Endothelial cell of umbilical vein (primary cell): ENCODE measurements at regions not wholly inside any gene's neighbourhood (a gene's known extent, or its start where the extent isn't known, plus 50 kb on each side); places are given as distances from the start of the nearest gene placed in this dataset.

ENCODE experiments used
- BruUV-seq: library from RNA; stranded (reverse); fragments of 400-500 nt; replicated peaks from 2 replicates; lab custom pipeline; 2021; lab: Mats Ljungman, UMichigan
- CTCF ChIA-PET: fragments of 300-600, 350-600 bp; sonication (Branson Sonifier 250); formaldehyde crosslinking; loops from one replicate; lab custom pipeline; 2021; ENCODE audit warnings: antibody characterized with exemption, inconsistent platforms; lab: Charles Lee
- POLR2A ChIA-PET: fragments of 300-600, 350-600 bp; sonication (Branson Sonifier 250); formaldehyde crosslinking; loops from one replicate; lab custom pipeline; 2021; ENCODE audit warnings: antibody characterized with exemption, inconsistent platforms; lab: Charles Lee
- DNase-seq: peaks from one replicate; pipeline ENCODE4 v3.0.0-alpha.2; 2011; ENCODE audit warnings: low read depth, low spot score
- FAIRE-seq: peaks from 2 replicates; lab custom pipeline; 2011; peaks lifted over from hg19 to GRCh38; lab: Jason Lieb, UNC
- H2AFZ ChIP-seq: 2 replicates; pipeline ENCODE4 v1.6.0; 2012; ENCODE audit warnings: low read depth, low read length, control low read depth, inconsistent platforms
- H3K27ac ChIP-seq: 2 replicates; pipeline ENCODE4 v1.5.1; 2011; ENCODE audit warnings: low read depth, mild to moderate bottlenecking, control low read depth, low read length, moderate library complexity; ENCODE audit not compliant: insufficient read depth
- H3K27me3 ChIP-seq, 2 experiments: 2 replicates each; pipeline versions ENCODE4 v1.6.0 to v1.6.1; 2011; ENCODE audit warnings: low read length in 2 of 2, mixed read lengths in 1 of 2; ENCODE audit not compliant: control insufficient read depth in 2 of 2, insufficient read depth in 2 of 2
- H3K36me3 ChIP-seq, 2 experiments: 2 replicates in 1 of 2; 3 replicates in 1 of 2; pipeline ENCODE4 v1.5.1; 2011; ENCODE audit warnings: low read length in 2 of 2, mild to moderate bottlenecking in 1 of 2, moderate library complexity in 1 of 2; ENCODE audit not compliant: control insufficient read depth in 2 of 2, insufficient read depth in 2 of 2; ENCODE audit errors: extremely low read depth in 1 of 2
- H3K4me1 ChIP-seq: 3 replicates; pipeline ENCODE4 v1.5.1; 2011; ENCODE audit warnings: mild to moderate bottlenecking, low read length; ENCODE audit not compliant: control insufficient read depth, insufficient read depth; ENCODE audit errors: extremely low read depth
- H3K4me2 ChIP-seq: 2 replicates; pipeline ENCODE4 v1.6.1; 2011; ENCODE audit warnings: low read length, control low read depth, mixed read lengths; ENCODE audit not compliant: insufficient read depth
- H3K4me3 ChIP-seq, 3 experiments: fragments of 200-600 bp in 1 of 3; sonication (generic), shearing (Covaris generic) in 1 of 3; replicated peaks in 1 of 3; 2 replicates each; pipeline ENCODE4 v1.5.1; 2011 to 2016; ENCODE audit warnings: control low read depth in 3 of 3, low read length in 3 of 3, mild to moderate bottlenecking in 2 of 3, inconsistent platforms in 1 of 3, low read depth in 1 of 3, moderate library complexity in 1 of 3; ENCODE audit not compliant: insufficient read depth in 1 of 3
- H3K79me2 ChIP-seq: 2 replicates; pipeline ENCODE4 v1.6.0; 2012; ENCODE audit warnings: low read length, inconsistent platforms; ENCODE audit not compliant: control insufficient read depth, insufficient read depth
- H3K9ac ChIP-seq: replicated peaks from 2 replicates; pipeline ENCODE3; 2011; ENCODE audit warnings: low read length, control low read depth; ENCODE audit not compliant: insufficient read depth; ENCODE audit errors: extremely low read depth
- H3K9me1 ChIP-seq: replicated peaks from 3 replicates; pipeline ENCODE4 v1.6.0; 2011; ENCODE audit warnings: mild to moderate bottlenecking, low read length; ENCODE audit not compliant: control insufficient read depth, insufficient read depth; ENCODE audit errors: extremely low read depth
- H3K9me3 ChIP-seq: replicated peaks from 2 replicates; pipeline ENCODE4 v1.5.1; 2012; ENCODE audit warnings: low read length, inconsistent platforms; ENCODE audit not compliant: control insufficient read depth, insufficient read depth
- H4K20me1 ChIP-seq: replicated peaks from 2 replicates; pipeline ENCODE3; 2011; ENCODE audit warnings: mild to moderate bottlenecking, low read length; ENCODE audit not compliant: control insufficient read depth, insufficient read depth; ENCODE audit errors: extremely low read depth
- CTCF ChIP-seq, 2 donors: IDR thresholded peaks; 1 replicate in 1 of 2; 2 replicates in 1 of 2; pipeline ENCODE4 v1.5.1; 2011; ENCODE audit warnings: low read length in 2 of 2, mild to moderate bottlenecking in 2 of 2, moderate library complexity in 2 of 2, control low read depth in 1 of 2, inconsistent platforms in 1 of 2, low read depth in 1 of 2; ENCODE audit not compliant: insufficient read depth in 1 of 2; ENCODE audit errors: extremely low read depth in 1 of 2
- EZH2 ChIP-seq: IDR thresholded peaks from 2 replicates; pipeline ENCODE4 v1.6.1; 2012; ENCODE audit warnings: borderline replicate concordance, low read depth, mild to moderate bottlenecking, moderate library complexity, low read length, inconsistent platforms; ENCODE audit not compliant: severe bottlenecking
- FOS ChIP-seq: IDR thresholded peaks from 2 replicates; pipeline ENCODE4 v1.6.1; 2011; ENCODE audit warnings: mild to moderate bottlenecking, low read length, moderate library complexity, borderline replicate concordance; ENCODE audit not compliant: insufficient read depth
- GATA2 ChIP-seq: IDR thresholded peaks from 2 replicates; pipeline ENCODE4 v1.7.0; 2011; ENCODE audit warnings: low read depth, mild to moderate bottlenecking, moderate library complexity, mixed read lengths, low read length; ENCODE audit not compliant: insufficient read length, insufficient read depth
- JUN ChIP-seq: IDR thresholded peaks from 2 replicates; pipeline ENCODE4 v1.6.1; 2011; ENCODE audit warnings: borderline replicate concordance, low read depth; ENCODE audit not compliant: insufficient read length, insufficient read depth
- MAX ChIP-seq: IDR thresholded peaks from 2 replicates; pipeline ENCODE4 v1.6.1; 2011; ENCODE audit not compliant: insufficient read depth, insufficient read length
- MYC ChIP-seq: IDR thresholded peaks from one replicate; pipeline ENCODE4 v1.6.1; 2011; ENCODE audit warnings: mild to moderate bottlenecking, low read depth, low read length
- POLR2A ChIP-seq: IDR thresholded peaks from 2 replicates; pipeline ENCODE4 v1.6.1; 2012; ENCODE audit warnings: low read depth, mild to moderate bottlenecking, control low read depth, low read length
- POLR2AphosphoS5 ChIP-seq: IDR thresholded peaks from 2 replicates; pipeline ENCODE4 v1.6.1; 2012; ENCODE audit warnings: low read depth, mild to moderate bottlenecking, control low read depth, low read length, moderate library complexity; ENCODE audit not compliant: insufficient read depth
- dilution Hi-C: fragments of 300-500 bp; cut with MboI; formaldehyde crosslinking; loops from one replicate; pipeline ENCODE4 v1.15.0; 2019; ENCODE audit warnings: low sequenced_read_pairs; ENCODE audit not compliant: extremely low pct_ligation_motif_present
- intact Hi-C: fragments of 100-400 bp; cut with micrococcal nuclease; formaldehyde crosslinking; loops from one replicate; pipeline ENCODE4 v1.10.0; 2022

- no peak for FAIRE-seq
- CTCF ChIA-PET: no interaction called here
- H3K27me3 ChIP-seq: no peaks in the 10 kb centered on the region
Measured at GRCh38 chr6:14912226-14912625, 333.6 kb upstream of the JARID2 start.

More at GRCh38 chr6:14912226-14912625, 333.6 kb upstream of the JARID2 start:
- TF ChIP-seq POLR2A (no peak), POLR2AphosphoS5 (no peak), CTCF (IDR thresholded peaks at IDR 0.05; ENCODE audit: extremely low read depth in 1 of 2, insufficient read depth in 1 of 2, low read depth in 1 of 2, low read length in 2 of 2) (no peak), EZH2 (no peak), GATA2 (no peak), MAX (no peak), FOS (no peak), MYC (no peak), JUN (no peak)
- Histone ChIP-seq H3K79me2 (no peaks in the 10 kb centered on the region), H3K9me3 (no peaks in the 10 kb centered on the region), H3K27ac (no peak overlapping the region), H3K9me1 (no peaks in the 10 kb centered on the region), H3K36me3 (no peaks in the 10 kb centered on the region), H4K20me1 (no peaks in the 10 kb centered on the region), H3K4me2 (no peak overlapping the region), H3K9ac (no peak overlapping the region), H2AFZ (no peak overlapping the region), H3K4me3 (no peak overlapping the region), H3K4me1 (no peaks in the 10 kb centered on the region)
- dilution Hi-C loops (no loop called here), intact Hi-C loops (no loop called here)
- BruUV-seq: no TSS peak
- POLR2A ChIA-PET: no interaction called here
- DNase-seq: no peak
